ENCODE measurements at regions not wholly inside any gene's neighbourhood (a gene's known extent, or its start where the extent isn't known, plus 50 kb on each side); places are given as distances from the start of the nearest gene placed in this dataset.

DNA sequence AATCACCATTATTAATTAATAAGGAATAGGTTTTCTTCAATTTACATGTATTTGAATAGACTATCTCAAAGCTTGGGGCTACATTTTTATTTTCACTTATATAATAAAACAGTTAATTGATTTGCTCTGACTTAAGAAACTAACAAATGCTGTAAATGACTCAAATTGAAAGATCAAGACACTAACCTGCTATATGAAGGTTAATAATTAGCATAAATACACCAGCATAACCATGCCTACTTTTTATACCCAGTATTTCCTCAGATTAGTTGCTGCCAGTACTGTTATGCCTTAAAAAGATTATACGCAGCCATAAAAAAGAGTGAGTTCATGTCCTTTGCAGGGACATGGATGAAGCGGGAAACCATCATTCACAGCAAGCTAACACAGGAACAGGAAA is 1545.1 kb downstream of the AMY1C start:
- Histone ChIP-seq H3K27ac (ENCODE audit: low read length) (no peak overlapping the region), H3K4me1 (ENCODE audit: control insufficient read depth in 1 of 2, insufficient read depth in 2 of 2, low read length in 2 of 2) (no peaks in the 10 kb centered on the region), H3K4me3 (ENCODE audit: low read depth in 1 of 2, low read length in 2 of 2) (no peak overlapping the region), H3K27me3 (ENCODE audit: low read depth, low read length) (no peaks in the 10 kb centered on the region), H3K36me3 (ENCODE audit: control insufficient read depth in 1 of 2, insufficient read depth in 2 of 2, low read length in 2 of 2) (no peaks in the 10 kb centered on the region), H3K9me3 (ENCODE audit: control insufficient read depth in 1 of 2, low read length in 2 of 2) (no peaks in the 10 kb centered on the region)

DNA sequence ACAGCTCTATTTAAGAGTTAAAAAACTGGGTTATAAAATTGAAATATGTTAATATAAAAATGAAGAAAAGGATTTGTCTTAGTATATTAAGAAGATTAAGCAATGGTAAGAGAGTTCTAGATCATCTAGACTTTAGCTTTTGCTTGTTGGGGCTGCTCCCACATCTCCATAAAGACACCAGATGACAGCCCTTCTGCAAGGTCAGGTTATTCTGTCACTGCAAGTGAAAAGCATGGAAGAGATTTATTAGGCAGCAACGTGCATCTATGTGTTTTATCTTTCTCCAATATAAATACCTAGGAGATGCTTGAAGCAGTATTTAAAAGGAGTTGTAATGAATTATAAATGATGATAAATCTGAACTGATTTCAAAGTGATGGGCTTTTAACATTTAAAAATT is 1560.4 kb downstream of the AMY1C start:
- H3K27me3 ChIP-seq (ENCODE audit: low read depth, low read length), result no peaks in the 10 kb centered on the region
- no peak overlapping the region for H3K27ac ChIP-seq (ENCODE audit: low read length)
- no peaks in the 10 kb centered on the region for H3K4me1 ChIP-seq (ENCODE audit: control insufficient read depth in 1 of 2, insufficient read depth in 2 of 2, low read length in 2 of 2)
- H3K9me3 ChIP-seq (ENCODE audit: control insufficient read depth in 1 of 2, low read length in 2 of 2), result no peaks in the 10 kb centered on the region
- H3K36me3 ChIP-seq (ENCODE audit: control insufficient read depth in 1 of 2, insufficient read depth in 2 of 2, low read length in 2 of 2), result no peaks in the 10 kb centered on the region
- H3K4me3 ChIP-seq (ENCODE audit: low read depth in 1 of 2, low read length in 2 of 2), result no peak overlapping the region

DNA sequence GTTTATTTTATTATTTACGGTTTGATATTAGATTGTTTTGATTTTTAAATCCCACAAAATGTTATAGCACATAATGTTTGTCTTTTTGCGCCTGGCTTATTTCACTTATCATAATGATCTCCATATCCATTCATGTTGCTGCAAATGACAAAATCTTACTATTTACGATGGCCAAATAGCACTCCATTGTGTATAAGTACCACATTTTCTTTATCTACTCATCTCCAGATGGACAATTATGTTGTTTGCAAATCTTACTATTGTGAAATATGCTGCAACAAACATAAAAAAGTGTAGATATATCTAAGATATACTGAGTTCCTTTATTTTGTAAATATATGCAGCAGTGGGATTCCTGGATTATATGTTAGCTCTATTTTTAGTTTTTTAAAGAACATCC is 1568.3 kb downstream of the AMY1C start:
- Histone ChIP-seq H3K4me3 (ENCODE audit: low read depth in 1 of 2, low read length in 2 of 2) (no peak overlapping the region), H3K4me1 (ENCODE audit: control insufficient read depth in 1 of 2, insufficient read depth in 2 of 2, low read length in 2 of 2) (no peaks in the 10 kb centered on the region), H3K36me3 (ENCODE audit: control insufficient read depth in 1 of 2, insufficient read depth in 2 of 2, low read length in 2 of 2) (no peaks in the 10 kb centered on the region), H3K27ac (ENCODE audit: low read length) (no peak overlapping the region), H3K27me3 (ENCODE audit: low read depth, low read length) (no peaks in the 10 kb centered on the region), H3K9me3 (ENCODE audit: control insufficient read depth in 1 of 2, low read length in 2 of 2) (peaks cover 0 to 7% of the 10 kb centered on the region in 2 donors)

DNA sequence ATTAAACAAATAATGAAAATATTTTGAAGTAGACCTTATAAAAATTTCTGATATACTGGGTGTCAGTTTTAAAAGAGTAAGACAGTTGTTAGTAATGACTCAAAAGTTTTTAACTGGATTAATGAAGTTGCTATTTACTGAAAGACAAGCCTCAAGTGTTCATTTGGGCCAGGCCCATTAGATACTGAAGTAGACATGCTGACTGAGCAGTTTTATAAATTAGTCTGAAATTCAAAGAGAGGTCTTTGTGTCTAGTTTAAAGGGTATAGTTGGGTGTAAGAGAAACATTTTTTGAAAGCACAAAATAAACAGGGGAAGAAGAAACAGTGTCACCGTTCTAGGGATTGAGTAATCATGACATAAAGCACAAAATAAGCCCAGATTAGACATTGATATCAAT is 1577.2 kb downstream of the AMY1C start:
- H3K4me3 ChIP-seq (ENCODE audit: low read depth in 1 of 2, low read length in 2 of 2), result no peak overlapping the region
- no peaks in the 10 kb centered on the region for H3K4me1 ChIP-seq (ENCODE audit: control insufficient read depth in 1 of 2, insufficient read depth in 2 of 2, low read length in 2 of 2)
- peaks cover 0 to 4% of the 10 kb centered on the region in 2 donors for H3K9me3 ChIP-seq (ENCODE audit: control insufficient read depth in 1 of 2, low read length in 2 of 2)
- H3K27me3 ChIP-seq (ENCODE audit: low read depth, low read length), result no peaks in the 10 kb centered on the region
- no peaks in the 10 kb centered on the region for H3K36me3 ChIP-seq (ENCODE audit: control insufficient read depth in 1 of 2, insufficient read depth in 2 of 2, low read length in 2 of 2)
- no peak overlapping the region for H3K27ac ChIP-seq (ENCODE audit: low read length)

DNA sequence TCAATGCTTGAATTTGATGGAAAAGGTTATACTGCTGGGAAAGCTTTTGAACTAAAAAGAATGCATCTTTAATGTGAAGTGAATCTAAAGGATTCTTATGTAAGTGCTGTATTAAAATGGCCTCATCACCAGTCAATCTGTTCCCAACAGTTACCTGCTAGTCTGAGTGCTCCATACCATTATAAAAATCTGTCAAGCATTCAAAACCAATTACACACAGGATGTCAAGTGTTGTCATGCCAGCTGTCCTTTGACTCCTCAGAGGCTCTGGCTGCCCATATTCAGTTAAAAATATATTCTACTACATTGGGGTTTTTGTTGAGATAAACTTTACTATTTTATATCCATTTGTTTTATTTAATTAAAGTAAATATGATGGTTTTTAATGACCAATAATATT is 1587.7 kb downstream of the AMY1C start:
- no peak overlapping the region for H3K27ac ChIP-seq (ENCODE audit: low read length)
- no peaks in the 10 kb centered on the region for H3K36me3 ChIP-seq (ENCODE audit: control insufficient read depth in 1 of 2, insufficient read depth in 2 of 2, low read length in 2 of 2)
- no peak overlapping the region for H3K4me3 ChIP-seq (ENCODE audit: low read depth in 1 of 2, low read length in 2 of 2)
- H3K27me3 ChIP-seq (ENCODE audit: low read depth, low read length), result no peaks in the 10 kb centered on the region
- no peaks in the 10 kb centered on the region for H3K4me1 ChIP-seq (ENCODE audit: control insufficient read depth in 1 of 2, insufficient read depth in 2 of 2, low read length in 2 of 2)
- H3K9me3 ChIP-seq (ENCODE audit: control insufficient read depth in 1 of 2, low read length in 2 of 2), result no peaks in the 10 kb centered on the region

DNA sequence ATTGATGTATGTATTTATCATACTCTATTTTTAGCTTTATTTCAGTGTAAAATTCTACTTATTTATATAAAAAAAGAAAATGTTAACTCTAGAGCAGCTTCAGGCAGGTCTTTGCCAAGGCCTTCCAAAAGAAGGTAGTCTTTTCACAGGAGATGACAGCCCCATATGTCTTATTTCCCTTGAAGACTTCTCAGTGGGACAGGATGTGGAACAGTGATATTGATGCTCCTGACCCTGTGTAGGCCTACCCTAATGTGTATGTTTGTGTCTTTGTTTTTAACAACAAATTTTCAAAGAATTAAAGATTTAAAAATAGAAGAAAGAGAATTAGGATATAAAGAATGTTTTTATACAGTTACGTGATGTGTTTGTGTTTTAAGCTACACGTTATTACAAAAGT is 1593.6 kb downstream of the AMY1C start:
- Histone ChIP-seq H3K4me3 (ENCODE audit: low read depth in 1 of 2, low read length in 2 of 2) (no peak overlapping the region), H3K36me3 (ENCODE audit: control insufficient read depth in 1 of 2, insufficient read depth in 2 of 2, low read length in 2 of 2) (no peaks in the 10 kb centered on the region), H3K4me1 (ENCODE audit: control insufficient read depth in 1 of 2, insufficient read depth in 2 of 2, low read length in 2 of 2) (no peaks in the 10 kb centered on the region), H3K27ac (ENCODE audit: low read length) (no peak overlapping the region), H3K9me3 (ENCODE audit: control insufficient read depth in 1 of 2, low read length in 2 of 2) (no peaks in the 10 kb centered on the region), H3K27me3 (ENCODE audit: low read depth, low read length) (no peaks in the 10 kb centered on the region)

DNA sequence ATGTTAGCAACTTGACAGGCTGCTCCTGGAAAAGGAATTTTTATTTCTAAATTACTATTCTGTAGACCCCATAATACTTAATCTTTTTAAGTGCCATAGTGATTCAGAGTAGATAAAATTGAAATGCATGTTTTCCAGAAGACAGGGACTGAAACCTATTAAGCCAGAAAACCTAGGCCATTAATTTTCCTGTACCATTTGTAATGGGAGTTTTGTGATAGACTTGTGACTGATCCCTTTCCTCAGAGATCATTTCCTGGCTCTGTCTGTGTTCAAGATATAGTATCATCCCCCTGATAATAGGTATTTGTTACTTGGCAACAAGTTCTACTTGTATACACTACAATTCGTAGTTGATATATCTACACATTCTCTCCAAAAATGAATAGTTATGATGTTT is 1609.8 kb downstream of the AMY1C start:
- Histone ChIP-seq H3K4me1 (ENCODE audit: control insufficient read depth in 1 of 2, insufficient read depth in 2 of 2, low read length in 2 of 2) (no peaks in the 10 kb centered on the region), H3K9me3 (ENCODE audit: control insufficient read depth in 1 of 2, low read length in 2 of 2) (no peaks in the 10 kb centered on the region), H3K4me3 (ENCODE audit: low read depth in 1 of 2, low read length in 2 of 2) (no peak overlapping the region), H3K36me3 (ENCODE audit: control insufficient read depth in 1 of 2, insufficient read depth in 2 of 2, low read length in 2 of 2) (no peaks in the 10 kb centered on the region), H3K27ac (ENCODE audit: low read length) (no peak overlapping the region), H3K27me3 (ENCODE audit: low read depth, low read length) (no peaks in the 10 kb centered on the region)

DNA sequence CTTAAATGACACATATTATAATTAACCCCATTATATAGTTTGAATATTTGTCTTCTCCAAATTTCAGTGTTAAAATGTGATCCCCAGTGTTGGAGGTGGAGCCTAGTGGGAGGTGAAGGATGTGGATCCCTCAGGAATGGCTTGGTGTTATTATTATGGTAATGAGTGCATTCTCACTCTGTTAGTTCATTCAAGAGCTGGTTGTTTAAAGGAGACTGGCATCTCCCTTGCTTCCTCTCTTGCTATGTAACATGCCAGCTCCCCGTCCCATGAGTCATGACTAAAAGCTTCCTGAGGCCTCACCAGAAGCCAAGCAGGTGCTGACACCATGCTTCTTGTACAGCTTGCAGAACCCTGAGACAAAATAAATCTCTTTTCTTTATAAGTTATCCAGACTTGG is 1612.7 kb downstream of the AMY1C start:
- no peaks in the 10 kb centered on the region for H3K36me3 ChIP-seq (ENCODE audit: control insufficient read depth in 1 of 2, insufficient read depth in 2 of 2, low read length in 2 of 2)
- no peak overlapping the region for H3K27ac ChIP-seq (ENCODE audit: low read length)
- H3K4me1 ChIP-seq (ENCODE audit: control insufficient read depth in 1 of 2, insufficient read depth in 2 of 2, low read length in 2 of 2), result no peaks in the 10 kb centered on the region
- H3K27me3 ChIP-seq (ENCODE audit: low read depth, low read length), result no peaks in the 10 kb centered on the region
- no peak overlapping the region for H3K4me3 ChIP-seq (ENCODE audit: low read depth in 1 of 2, low read length in 2 of 2)
- no peaks in the 10 kb centered on the region for H3K9me3 ChIP-seq (ENCODE audit: control insufficient read depth in 1 of 2, low read length in 2 of 2)

DNA sequence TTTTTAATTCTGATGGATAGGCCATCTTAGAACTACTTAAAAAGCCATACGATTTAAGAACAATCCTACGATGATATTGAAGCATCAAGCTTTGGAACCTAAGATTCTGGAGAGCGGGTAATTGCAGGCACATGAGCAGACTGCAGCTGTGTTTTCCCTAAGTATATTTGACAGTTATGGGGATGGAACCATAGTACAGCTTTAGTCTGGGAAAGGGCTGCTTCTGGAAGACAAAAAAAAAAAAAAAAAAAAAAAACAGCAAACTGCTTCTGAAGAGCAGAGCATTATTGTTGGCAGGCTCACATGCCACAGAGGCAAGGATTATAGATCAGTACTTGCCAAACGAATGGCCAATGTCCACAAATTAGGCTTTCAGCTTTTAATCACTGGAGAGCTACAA is 1618.7 kb downstream of the AMY1C start:
- Histone ChIP-seq H3K4me3 (ENCODE audit: low read depth in 1 of 2, low read length in 2 of 2) (no peak overlapping the region), H3K4me1 (ENCODE audit: control insufficient read depth in 1 of 2, insufficient read depth in 2 of 2, low read length in 2 of 2) (no peaks in the 10 kb centered on the region), H3K9me3 (ENCODE audit: control insufficient read depth in 1 of 2, low read length in 2 of 2) (no peaks in the 10 kb centered on the region), H3K36me3 (ENCODE audit: control insufficient read depth in 1 of 2, insufficient read depth in 2 of 2, low read length in 2 of 2) (no peaks in the 10 kb centered on the region), H3K27ac (ENCODE audit: low read length) (no peak overlapping the region), H3K27me3 (ENCODE audit: low read depth, low read length) (no peaks in the 10 kb centered on the region)

DNA sequence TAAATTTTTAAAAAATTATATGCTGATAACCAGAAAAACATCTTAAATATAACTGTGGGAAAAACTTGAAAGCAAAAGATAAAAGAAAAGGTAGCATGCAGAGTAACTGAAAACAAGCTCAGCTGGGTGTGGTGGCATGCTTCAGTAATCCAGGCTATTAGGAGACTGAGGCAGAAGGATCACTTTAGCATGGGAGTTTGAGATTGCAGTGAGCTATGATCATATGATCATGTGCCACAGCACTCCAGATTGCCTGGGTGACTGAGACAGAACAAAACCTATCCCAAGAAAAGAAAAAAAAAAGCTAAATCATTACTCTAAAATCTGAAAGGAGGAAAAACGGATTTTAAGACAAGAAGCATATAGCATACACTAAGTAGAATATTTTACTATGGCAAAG is 1624.0 kb downstream of the AMY1C start:
- H3K4me3 ChIP-seq (ENCODE audit: low read depth in 1 of 2, low read length in 2 of 2), result no peak overlapping the region
- H3K9me3 ChIP-seq (ENCODE audit: control insufficient read depth in 1 of 2, low read length in 2 of 2), result peaks cover 0 to 3% of the 10 kb centered on the region in 2 donors
- H3K4me1 ChIP-seq (ENCODE audit: control insufficient read depth in 1 of 2, insufficient read depth in 2 of 2, low read length in 2 of 2), result no peaks in the 10 kb centered on the region
- H3K27me3 ChIP-seq (ENCODE audit: low read depth, low read length), result no peaks in the 10 kb centered on the region
- no peaks in the 10 kb centered on the region for H3K36me3 ChIP-seq (ENCODE audit: control insufficient read depth in 1 of 2, insufficient read depth in 2 of 2, low read length in 2 of 2)
- H3K27ac ChIP-seq (ENCODE audit: low read length), result no peak overlapping the region

DNA sequence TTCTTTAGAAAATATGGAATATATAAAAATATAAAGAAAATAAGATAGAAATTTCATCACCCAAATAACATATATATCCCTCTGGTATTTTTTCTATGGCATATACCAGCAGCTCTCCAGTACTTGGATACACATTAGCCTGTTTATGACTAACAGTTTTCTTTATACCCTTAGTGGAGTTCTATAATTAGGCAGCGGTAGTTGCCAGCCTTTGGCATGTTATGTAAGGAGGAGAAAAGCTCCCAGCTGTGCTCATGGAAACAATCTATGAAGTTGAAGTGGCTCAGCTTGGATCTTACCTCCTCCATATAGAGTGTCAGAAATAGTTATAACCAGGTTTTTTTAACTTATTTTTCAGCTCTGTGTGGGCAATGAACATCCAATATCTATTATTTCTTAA is 1636.8 kb downstream of the AMY1C start:
- Histone ChIP-seq H3K4me1 (ENCODE audit: control insufficient read depth in 1 of 2, insufficient read depth in 2 of 2, low read length in 2 of 2) (no peaks in the 10 kb centered on the region), H3K4me3 (ENCODE audit: low read depth in 1 of 2, low read length in 2 of 2) (no peak overlapping the region), H3K9me3 (ENCODE audit: control insufficient read depth in 1 of 2, low read length in 2 of 2) (peaks cover 0 to 5% of the 10 kb centered on the region in 2 donors), H3K27me3 (ENCODE audit: low read depth, low read length) (no peaks in the 10 kb centered on the region), H3K36me3 (ENCODE audit: control insufficient read depth in 1 of 2, insufficient read depth in 2 of 2, low read length in 2 of 2) (no peaks in the 10 kb centered on the region), H3K27ac (ENCODE audit: low read length) (no peak overlapping the region)

DNA sequence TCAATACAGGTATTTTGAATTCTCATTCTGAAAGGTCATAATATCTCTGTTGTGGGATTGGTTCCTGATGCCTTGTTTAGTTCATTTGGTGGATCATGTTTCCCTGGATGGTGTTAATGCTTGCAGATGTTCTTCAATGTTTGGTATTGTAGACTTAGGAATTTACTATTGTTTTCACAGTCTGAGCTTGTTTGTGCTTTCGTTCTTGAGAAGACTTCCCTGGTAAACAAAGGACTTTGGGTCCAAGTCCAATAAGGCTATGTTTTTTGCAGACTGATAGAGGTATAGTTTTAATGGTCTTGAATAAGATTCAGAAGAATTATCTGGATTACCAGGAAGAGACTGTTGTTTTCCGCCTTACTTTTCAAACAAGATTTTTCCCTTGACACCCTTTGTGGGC is 1646.3 kb downstream of the AMY1C start:
- Histone ChIP-seq H3K4me3 (ENCODE audit: low read depth in 1 of 2, low read length in 2 of 2) (no peak overlapping the region), H3K4me1 (ENCODE audit: control insufficient read depth in 1 of 2, insufficient read depth in 2 of 2, low read length in 2 of 2) (no peaks in the 10 kb centered on the region), H3K27me3 (ENCODE audit: low read depth, low read length) (no peaks in the 10 kb centered on the region), H3K27ac (ENCODE audit: low read length) (no peak overlapping the region), H3K36me3 (ENCODE audit: control insufficient read depth in 1 of 2, insufficient read depth in 2 of 2, low read length in 2 of 2) (no peaks in the 10 kb centered on the region), H3K9me3 (ENCODE audit: control insufficient read depth in 1 of 2, low read length in 2 of 2) (peaks cover 0 to 3% of the 10 kb centered on the region in 2 donors)
